AG20443 (cell line): ENCODE measurements at regions not wholly inside any gene's neighbourhood (a gene's known extent, or its start where the extent isn't known, plus 50 kb on each side); places are given as distances from the start of the nearest gene placed in this dataset.

Experiments used
- DNase-seq: peaks from one replicate; pipeline ENCODE4 v3.0.0; 2012; ENCODE audit warnings: low spot score, mixed read lengths

GRCh38 chr5:2569774-2570542, 181.5 kb downstream of the IRX2 start:
- DNase-seq, result no peak

GRCh38 chr5:2569176-2569575, 182.3 kb downstream of the IRX2 start:
- DNase-seq, result no peak

GRCh38 chr5:2566284-2566683, 185.2 kb downstream of the IRX2 start:
- no peak for DNase-seq

- no peak for DNase-seq
Observed at GRCh38 chr5:2565147-2565546, 186.3 kb downstream of the IRX2 start.

- no peak for DNase-seq
Observed at GRCh38 chr5:2563046-2563445, 188.4 kb downstream of the IRX2 start.

GRCh38 chr5:2562036-2562435, 189.4 kb downstream of the IRX2 start:
- DNase-seq, result no peak

- no peak for DNase-seq
Observed at GRCh38 chr5:2560435-2560834, 191.0 kb downstream of the IRX2 start.

GRCh38 chr5:2557435-2557834, 194.0 kb downstream of the IRX2 start:
- no peak for DNase-seq

- no peak for DNase-seq
Observed at GRCh38 chr5:2556375-2556966, 195.0 kb downstream of the IRX2 start.

- no peak for DNase-seq
Observed at GRCh38 chr5:2553611-2554010, 197.9 kb downstream of the IRX2 start.

- no peak for DNase-seq
Observed at GRCh38 chr5:2550509-2550908, 201.0 kb downstream of the IRX2 start.

- no peak for DNase-seq
Observed at GRCh38 chr5:2549900-2550299, 201.6 kb downstream of the IRX2 start.

- DNase-seq, result no peak
Observed at GRCh38 chr5:2549354-2549753, 202.1 kb downstream of the IRX2 start.

GRCh38 chr5:2546938-2547337, 204.5 kb downstream of the IRX2 start:
- DNase-seq, result no peak

GRCh38 chr5:2544003-2544402, 207.5 kb downstream of the IRX2 start:
- DNase-seq, result no peak

GRCh38 chr5:2542821-2543220, 208.7 kb downstream of the IRX2 start:
- DNase-seq, result no peak

GRCh38 chr5:2542026-2542425, 209.5 kb downstream of the IRX2 start:
- DNase-seq, result no peak

- DNase-seq, result no peak
Observed at GRCh38 chr5:2538169-2538568, 213.3 kb downstream of the IRX2 start.

GRCh38 chr5:2537378-2538145, 213.9 kb downstream of the IRX2 start:
- no peak for DNase-seq

- no peak for DNase-seq
Observed at GRCh38 chr5:2536632-2537377, 214.7 kb downstream of the IRX2 start.

- DNase-seq, result no peak
Observed at GRCh38 chr5:2534970-2535369, 216.5 kb downstream of the IRX2 start.

- DNase-seq, result no peak
Observed at GRCh38 chr5:2534251-2534650, 217.2 kb downstream of the IRX2 start.
